HG03159 (cell line): ENCODE measurements at regions not wholly inside any gene's neighbourhood (a gene's known extent, or its start where the extent isn't known, plus 50 kb on each side); places are given as distances from the start of the nearest gene placed in this dataset.
"Not testable (repeated sequence)": the region's sequence is repeated elsewhere in the genome, so short reads cannot be mapped to it uniquely, and the experiment has no call there.

ENCODE experiments used
- ATAC-seq: cut with Tn5 transposase; IDR thresholded peaks from one replicate; pipeline ENCODE4 v1.9.1; 2021; ENCODE audit warnings: mild to moderate bottlenecking, moderate library complexity; ENCODE audit not compliant: unreplicated experiment

GRCh38 chr10:124190476-124190875 is 97.1 kb upstream of the CHST15 start:
- not testable (repeated sequence) for ATAC-seq

GRCh38 chr10:124186956-124187355 is 93.6 kb upstream of the CHST15 start:
- ATAC-seq: no peak

- ATAC-seq: no peak
Observed at GRCh38 chr10:124185084-124185483, 91.7 kb upstream of the CHST15 start.

- no peak for ATAC-seq
Observed at GRCh38 chr10:124184208-124184830, 90.9 kb upstream of the CHST15 start.

GRCh38 chr10:124183617-124184016 is 90.2 kb upstream of the CHST15 start:
- ATAC-seq: no peak

GRCh38 chr10:124182088-124182541 is 88.7 kb upstream of the CHST15 start:
- no peak for ATAC-seq

GRCh38 chr10:124181656-124182055 is 88.3 kb upstream of the CHST15 start:
- no peak for ATAC-seq

- ATAC-seq: no peak
Observed at GRCh38 chr10:124180947-124181549, 87.7 kb upstream of the CHST15 start.

GRCh38 chr10:124180044-124180745 is 86.8 kb upstream of the CHST15 start:
- ATAC-seq: no peak

GRCh38 chr10:124179308-124180043 is 86.1 kb upstream of the CHST15 start:
- no peak for ATAC-seq

- ATAC-seq: no peak
Observed at GRCh38 chr10:124177180-124177518, 83.8 kb upstream of the CHST15 start.

- ATAC-seq: no peak
Observed at GRCh38 chr10:124176349-124177179, 83.2 kb upstream of the CHST15 start.

- no peak for ATAC-seq
Observed at GRCh38 chr10:124175701-124176348, 82.4 kb upstream of the CHST15 start.

GRCh38 chr10:124174673-124175645 is 81.6 kb upstream of the CHST15 start:
- ATAC-seq: no peak

GRCh38 chr10:124174071-124174566 is 80.7 kb upstream of the CHST15 start:
- ATAC-seq: no peak

GRCh38 chr10:124173298-124173900 is 80.0 kb upstream of the CHST15 start:
- no peak for ATAC-seq

- ATAC-seq: no peak
Observed at GRCh38 chr10:124172181-124172916, 79.0 kb upstream of the CHST15 start.

GRCh38 chr10:124171561-124171960 is 78.2 kb upstream of the CHST15 start:
- ATAC-seq: no peak
